Astrocyte of the hippocampus (primary cell): ENCODE measurements at regions not wholly inside any gene's neighbourhood (a gene's known extent, or its start where the extent isn't known, plus 50 kb on each side); places are given as distances from the start of the nearest gene placed in this dataset.
"Not testable (repeated sequence)": the region's sequence is repeated elsewhere in the genome, so short reads cannot be mapped to it uniquely, and the experiment has no call there.

Source experiments
- DNase-seq: peaks from one replicate; pipeline ENCODE4 v3.0.0; 2011; ENCODE audit warnings: low read depth, low spot score

DNA sequence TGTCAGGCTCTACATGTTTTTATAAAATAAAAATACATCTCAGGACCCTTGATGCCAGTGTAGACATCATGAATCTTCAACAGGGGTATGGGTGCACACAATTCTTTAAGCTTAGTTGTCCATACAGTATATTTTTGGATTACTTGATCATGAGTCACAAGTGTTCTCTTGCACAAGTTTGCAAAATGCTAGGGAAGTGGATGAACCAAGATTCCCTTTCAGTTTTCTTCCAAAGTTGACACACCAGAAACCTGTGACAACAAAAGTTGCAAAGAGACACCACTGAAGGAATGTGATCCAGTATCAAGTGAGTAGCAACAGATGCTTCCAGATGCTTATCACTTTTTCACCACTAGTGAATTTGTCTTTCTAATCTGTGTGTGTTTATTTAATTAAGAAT, 1021.2 kb downstream of the PCDH7 start:
- no peak for DNase-seq

DNA sequence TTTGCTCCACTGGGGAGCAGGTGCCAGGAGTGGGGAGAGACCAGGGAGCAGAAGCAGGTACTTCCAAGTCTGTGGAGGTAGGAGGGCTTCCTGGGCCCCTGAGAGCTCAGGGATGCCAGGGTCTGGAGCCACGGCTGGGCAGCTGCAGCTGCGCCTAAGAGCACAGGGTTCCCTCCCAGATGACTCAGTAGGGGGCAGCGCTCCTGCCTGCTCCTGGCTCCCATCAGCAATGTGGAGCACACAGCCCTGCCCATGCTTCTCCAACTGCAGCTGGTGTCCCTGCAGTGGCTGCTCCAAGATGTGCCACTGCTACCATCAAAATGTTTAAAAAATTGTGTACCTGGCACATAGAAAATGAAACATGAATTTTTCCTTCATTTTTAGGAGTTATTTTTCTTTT, 1028.2 kb downstream of the PCDH7 start:
- no peak for DNase-seq

DNA sequence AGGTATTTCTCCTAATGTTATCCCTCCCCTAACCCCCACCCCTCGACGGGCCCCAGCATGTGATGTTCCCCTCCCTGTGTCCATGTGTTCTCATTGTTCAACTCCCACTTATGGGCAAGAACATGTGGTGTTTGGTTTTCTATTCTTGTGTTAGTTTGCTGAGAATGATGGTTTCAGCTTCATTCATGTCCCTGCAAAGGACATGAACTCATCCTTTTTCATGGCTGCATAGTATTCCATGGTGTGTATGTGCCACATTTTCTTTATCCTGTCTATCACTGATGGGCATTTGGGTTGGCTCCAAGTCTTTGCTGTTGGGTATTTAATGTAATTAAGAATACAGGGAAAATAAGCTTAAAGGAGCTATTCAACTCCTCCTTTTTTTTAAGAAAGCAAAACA, 1030.4 kb downstream of the PCDH7 start:
- DNase-seq: not testable (repeated sequence)

DNA sequence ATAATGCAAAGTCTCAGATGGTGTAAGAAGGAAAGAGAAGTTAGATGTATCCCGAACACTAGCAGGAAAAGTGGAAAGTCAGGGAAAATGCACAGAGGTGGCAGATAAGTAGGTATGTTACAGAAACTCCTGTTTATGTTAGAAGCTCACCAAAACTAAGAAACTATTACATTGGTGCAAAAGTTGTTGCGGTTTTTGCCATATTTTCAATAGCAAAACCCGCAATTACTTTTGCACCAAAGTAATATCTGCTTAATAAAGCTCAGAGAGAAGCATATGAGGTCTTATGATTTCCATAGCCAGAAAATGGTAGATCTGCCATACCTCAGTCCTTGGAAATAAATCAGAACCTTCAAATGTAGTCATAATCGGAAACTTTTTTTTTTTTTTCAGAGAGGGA, 1035.6 kb downstream of the PCDH7 start:
- DNase-seq: no peak

DNA sequence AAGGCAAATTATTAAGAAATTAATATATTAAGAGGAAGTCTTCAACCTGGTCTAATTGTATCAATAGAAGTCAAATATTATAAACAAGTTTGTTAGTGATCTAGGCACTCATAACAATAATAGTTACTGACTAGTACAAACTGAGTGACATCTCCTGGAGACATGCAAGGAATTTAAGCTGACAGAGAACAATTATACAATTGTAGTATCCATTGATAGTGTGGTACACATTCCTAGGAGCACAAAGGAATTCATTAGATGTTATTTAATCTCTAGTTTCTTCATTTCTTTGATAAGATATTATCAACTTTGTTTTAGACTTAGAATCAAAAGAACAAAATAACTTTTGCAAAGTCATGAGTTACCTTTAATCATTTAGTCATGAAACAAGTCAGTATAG, 1048.6 kb downstream of the PCDH7 start:
- no peak for DNase-seq

DNA sequence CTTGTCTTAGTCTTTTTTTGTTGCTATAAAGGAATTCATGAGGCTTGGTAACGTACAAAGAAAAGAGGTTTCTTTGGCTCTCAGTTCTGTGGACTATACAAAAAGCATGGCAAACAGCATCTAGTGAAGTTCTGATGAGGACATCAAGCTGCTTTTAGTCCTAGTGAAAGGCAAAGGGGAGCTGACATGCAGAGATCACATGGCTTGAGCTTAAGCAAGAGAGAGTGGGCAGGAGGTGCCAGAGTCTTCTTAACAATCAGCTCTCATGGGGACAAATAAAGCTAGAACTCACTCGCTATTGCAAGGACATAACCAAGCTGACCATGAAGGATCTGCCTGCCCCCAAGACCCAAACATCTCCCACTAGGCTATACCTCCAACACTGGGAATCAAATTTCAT, 1063.1 kb downstream of the PCDH7 start:
- DNase-seq: no peak

GRCh38 chr4:31784558-31784957, 1064.4 kb downstream of the PCDH7 start:
- no peak for DNase-seq

DNA sequence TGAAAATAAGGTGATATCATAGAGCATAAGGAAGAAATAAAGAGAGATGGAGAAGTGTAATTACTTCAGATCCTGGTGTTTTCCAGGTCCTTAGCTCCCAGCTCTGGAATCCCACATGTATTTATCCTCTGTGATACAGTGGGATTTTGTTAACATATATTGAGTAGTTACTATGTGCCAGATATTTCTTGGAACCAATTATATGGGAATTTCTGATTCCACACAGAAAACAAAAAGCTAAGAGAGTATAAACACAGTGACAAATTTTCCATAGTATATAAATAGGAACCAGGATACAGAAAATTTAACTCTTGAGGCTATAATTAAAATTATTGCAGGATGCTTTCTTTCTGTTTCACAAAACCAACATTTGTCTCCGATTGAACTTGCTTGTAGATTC, 1067.5 kb downstream of the PCDH7 start:
- no peak for DNase-seq

DNA sequence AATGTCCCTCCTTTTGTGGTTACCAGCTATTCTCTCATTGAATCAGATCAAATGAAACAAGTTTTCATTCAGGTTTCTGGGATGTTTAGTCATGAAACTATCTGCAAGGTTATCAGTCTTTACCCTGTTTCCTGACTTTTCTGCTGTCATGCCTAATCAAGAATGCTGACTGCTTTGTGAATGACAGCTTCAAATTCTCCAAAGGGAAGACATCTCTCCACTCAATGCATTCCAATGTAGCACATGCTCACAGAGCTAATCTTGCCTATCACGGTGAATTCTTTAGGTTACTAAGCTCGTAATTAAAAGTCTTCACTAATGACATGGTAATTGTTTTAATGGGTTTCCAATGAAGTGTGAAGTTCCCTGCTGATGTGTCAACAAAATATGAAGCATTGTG, 1068.5 kb downstream of the PCDH7 start:
- DNase-seq: peak; percentile 2

- DNase-seq: no peak
Observed at GRCh38 chr4:31791666-31792065, 1071.5 kb downstream of the PCDH7 start.

DNA sequence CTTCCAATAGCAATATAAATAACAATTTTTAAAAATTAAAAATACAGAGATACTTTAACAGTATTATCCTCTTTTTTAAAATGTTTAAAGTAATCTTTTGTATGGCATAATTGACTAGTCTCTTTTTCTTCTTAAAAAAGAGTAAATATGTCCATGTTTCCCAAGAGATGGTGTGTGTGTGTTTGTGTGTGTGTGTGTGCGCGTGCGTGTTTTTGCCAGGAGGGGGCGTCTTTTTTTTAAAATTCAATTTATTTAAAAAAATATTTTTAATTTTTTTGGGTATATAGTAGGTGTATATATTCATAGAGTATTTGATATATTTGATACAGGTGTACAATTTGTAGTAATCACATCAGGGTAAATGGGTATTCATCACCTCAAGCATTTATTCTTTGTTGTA, 1073.7 kb downstream of the PCDH7 start:
- no peak for DNase-seq

GRCh38 chr4:31797052-31797451, 1076.9 kb downstream of the PCDH7 start:
- DNase-seq: not testable (repeated sequence)

DNA sequence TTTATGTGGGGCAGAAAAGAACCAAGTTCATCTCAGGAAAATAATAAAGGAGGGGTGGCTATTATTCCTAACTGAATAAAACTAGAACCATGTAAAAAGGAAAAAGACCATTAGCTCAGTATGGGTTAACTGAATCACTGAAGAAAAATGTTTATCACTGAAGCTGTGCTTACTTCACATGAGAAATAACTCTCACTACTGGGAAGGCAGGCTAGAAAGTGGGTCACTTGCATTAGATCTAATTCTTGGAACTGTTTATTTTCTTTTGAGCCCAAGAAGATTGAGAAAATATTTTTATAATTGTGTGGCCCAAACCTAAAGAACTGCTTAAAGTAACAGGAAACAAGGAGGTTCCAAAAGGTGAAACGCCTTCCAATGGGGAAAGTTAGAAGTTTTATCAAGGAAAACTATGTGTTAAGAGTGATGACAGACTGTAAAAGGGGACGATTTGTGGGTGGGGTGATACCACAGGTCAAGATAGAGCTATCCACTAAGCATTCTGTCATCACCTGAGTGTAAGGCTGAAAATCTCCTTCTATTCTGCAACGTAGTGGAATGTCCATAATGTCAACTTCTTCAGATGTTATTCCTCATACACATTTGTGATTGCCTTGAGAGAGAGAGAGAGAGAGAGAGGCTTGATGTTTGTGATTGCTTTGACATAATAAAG, 1083.5 kb downstream of the PCDH7 start:
- DNase-seq: peak; percentile 18

DNA sequence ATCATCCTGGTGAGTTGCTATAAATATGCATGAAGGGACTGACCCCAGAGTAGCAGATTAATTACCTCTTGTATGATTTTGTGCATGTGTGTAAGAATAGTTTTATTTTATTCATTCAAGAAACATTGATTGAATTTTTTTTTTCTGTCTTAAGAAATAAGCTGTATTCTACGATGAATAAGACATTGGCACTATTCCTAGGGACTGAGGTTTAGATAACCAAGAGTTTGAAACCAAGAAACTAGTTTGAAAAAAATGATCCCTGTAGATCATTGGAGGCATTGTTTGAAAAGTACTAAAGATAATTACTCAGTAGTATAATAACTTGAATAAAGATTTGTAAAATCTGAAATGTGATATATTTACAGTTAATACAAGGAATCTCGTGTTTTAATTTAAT, 1086.9 kb downstream of the PCDH7 start:
- peak; percentile 59 for DNase-seq

DNA sequence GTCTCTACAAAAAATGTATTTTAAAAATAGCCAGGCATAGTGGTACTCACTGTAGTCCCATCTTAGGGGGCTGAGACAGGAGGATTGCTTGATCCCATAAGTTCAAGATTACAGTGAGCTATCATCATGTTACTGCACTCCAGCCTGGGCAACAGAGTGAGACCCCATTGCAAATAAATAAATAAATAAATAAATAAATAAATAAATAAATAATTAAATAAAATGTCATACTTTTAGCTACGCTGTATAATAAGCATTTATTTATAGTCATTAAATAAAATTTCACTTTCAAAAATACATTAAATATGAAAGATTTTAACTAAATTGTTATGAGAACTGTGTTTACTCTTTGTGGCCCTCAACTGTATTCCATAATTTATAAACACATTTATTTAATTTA, 1124.2 kb downstream of the PCDH7 start:
- no peak for DNase-seq

- DNase-seq: no peak
Observed at GRCh38 chr4:31851946-31852345, 1131.8 kb downstream of the PCDH7 start.

DNA sequence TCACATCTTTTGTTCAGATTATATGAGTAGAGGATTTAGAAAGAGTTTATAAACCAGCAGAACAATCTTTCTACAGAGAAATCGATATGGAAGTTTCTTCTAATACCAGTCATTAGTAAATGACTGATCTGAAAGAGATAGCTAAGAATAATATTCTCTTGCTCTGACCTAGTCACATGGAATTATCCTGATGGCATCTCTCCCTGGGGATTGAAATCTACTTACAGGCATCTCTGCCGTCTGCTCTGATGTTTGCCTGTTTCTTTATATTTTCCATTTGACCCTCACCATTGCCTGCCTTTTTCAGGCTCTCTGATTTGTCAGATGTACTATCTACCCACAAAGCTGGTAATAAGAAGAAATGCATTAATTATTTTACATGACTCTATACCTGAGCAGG, 1157.3 kb downstream of the PCDH7 start:
- DNase-seq: no peak

DNA sequence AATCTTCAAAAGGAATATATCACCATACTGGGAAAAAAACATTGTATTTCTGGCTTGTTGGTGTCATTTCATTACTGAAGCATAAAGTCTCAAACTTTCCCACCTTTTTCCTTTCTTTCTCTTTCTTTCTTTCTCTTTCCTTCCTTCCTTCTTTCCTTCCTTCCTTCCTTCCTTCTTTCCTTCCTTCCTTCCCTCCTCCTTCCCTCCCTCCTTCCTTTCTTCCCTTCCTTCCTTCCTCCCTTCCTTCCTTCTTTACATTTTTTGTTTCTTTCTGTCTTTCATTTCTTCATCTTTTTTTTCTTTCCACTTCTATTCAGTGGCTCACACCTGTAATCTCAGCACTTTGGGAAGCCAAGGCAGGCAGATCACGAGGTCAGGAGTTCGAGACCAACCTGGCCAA, 1160.7 kb downstream of the PCDH7 start:
- not testable (repeated sequence) for DNase-seq

- no peak for DNase-seq
Observed at GRCh38 chr4:31896349-31896748, 1176.2 kb downstream of the PCDH7 start.

DNA sequence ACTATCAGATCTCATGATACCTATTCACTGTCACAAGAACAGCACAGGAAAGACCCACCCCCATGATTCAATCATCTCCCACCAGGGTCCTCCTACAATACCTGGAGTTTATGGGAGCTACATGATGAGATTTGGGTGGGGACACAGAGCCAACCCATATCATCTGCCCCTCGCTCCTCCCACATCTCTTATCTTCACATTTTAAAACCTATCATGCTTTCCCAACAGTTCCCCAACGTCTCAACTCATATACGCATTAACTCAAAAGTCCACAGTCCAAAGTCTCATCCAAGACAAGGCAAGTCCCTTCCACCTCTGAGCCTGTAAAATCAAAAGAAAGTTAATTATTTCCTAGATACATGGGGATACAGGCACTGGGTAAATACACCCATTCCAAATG, 1185.2 kb downstream of the PCDH7 start:
- DNase-seq: no peak

DNA sequence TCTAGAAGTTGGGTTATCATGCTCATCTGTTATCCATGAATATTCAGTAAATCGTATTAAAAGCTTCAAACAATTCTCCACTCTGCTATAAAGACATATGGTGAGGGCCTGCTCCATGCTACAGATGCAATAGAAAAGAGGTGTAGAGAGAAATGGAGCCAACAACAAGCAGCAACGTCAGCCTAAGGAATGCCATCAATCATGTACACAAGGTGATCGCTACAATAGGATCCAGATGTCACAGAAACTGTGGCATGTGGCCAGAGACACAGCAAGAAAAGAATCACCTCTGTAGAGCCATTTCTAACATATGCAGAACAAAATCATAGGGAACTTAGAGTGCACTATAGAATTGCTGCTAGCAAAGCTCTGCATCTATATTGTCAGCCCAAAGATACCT, 1188.1 kb downstream of the PCDH7 start:
- DNase-seq: no peak

GRCh38 chr4:31917334-31917733, 1197.2 kb downstream of the PCDH7 start:
- DNase-seq: no peak

DNA sequence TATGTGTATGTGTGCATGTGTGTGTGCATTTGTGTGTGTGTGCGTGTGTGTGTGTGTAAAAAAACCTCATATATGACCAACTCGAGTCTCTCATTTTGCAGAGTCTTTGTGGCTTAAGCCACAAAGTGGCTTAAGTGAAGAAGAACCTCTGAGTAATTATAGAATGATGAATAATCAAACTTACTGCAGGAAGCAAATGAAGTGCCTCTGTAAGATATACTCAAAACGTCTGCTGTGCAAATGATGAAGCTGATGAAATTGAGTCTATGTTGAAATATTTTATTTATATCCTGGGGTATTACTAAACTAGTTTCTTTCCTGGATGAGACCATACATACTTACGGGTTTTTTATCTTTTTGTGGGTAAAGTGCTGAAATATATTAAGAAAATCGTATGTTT, 1198.7 kb downstream of the PCDH7 start:
- no peak for DNase-seq

GRCh38 chr4:31923634-31924033, 1203.5 kb downstream of the PCDH7 start:
- no peak for DNase-seq
